ENCODE measurements at regions not wholly inside any gene's neighbourhood (a gene's known extent, or its start where the extent isn't known, plus 50 kb on each side); places are given as distances from the start of the nearest gene placed in this dataset.
A peak's percentile ranks its signal among the peaks of the same experiment; 100 is the strongest.

DNA sequence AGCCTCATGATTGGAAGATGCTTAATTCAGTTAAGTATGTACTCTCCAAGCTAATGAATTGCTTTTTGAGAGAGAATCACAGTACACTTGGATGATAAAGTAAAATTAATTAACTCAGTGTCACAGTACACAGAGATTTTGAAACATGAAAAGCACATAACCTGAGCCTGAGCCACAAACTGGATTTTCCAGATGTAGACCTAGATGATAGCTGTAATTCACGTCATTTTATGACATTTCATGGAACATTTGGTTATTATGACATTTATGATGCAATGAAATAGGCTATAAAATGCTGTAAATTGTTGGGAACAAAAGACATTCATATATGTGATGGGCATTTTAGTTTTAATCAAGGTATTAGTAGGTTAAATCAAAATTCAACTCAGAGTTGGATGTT lies 983.7 kb downstream of the STPG2 start:
- no peak for TF ChIP-seq CTCF (IDR thresholded peaks at IDR 0.05; ENCODE audit: low read depth, low read length)
- DNase-seq = no peak
- Histone ChIP-seq H3K4me3 (ENCODE audit: low read depth, low read length) (no peak overlapping the region), H3K9me3 (ENCODE audit: severe bottlenecking) (peaks cover 3% of the 10 kb centered on the region), H3K36me3 (no peaks in the 10 kb centered on the region), H3K27ac (no peak overlapping the region), H3K27me3 (ENCODE audit: insufficient read depth, low read depth, severe bottlenecking) (no peaks in the 10 kb centered on the region)

DNA sequence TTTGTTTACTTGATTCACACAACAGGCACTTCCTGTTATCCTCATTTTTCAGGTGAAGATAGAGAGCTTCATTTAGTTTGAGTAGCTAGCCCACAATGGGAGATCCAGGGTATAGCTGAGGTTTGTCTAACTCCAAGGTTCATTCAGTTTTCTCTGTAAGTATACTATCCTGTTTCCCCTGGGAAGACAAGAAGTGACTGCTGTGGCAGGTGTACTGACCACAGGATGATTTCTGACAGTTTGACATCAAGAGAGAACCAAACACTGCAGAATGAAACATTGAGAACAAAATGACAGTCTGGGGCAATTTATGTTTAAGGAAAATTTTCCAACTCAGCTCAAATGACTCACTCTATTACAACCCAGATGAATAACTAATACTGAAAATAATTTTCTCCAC lies 958.0 kb downstream of the STPG2 start:
- H3K27me3 ChIP-seq (ENCODE audit: insufficient read depth, low read depth, severe bottlenecking) = no peaks in the 10 kb centered on the region
- no peak for DNase-seq
- H3K36me3 ChIP-seq = no peaks in the 10 kb centered on the region
- no peaks in the 10 kb centered on the region for H3K9me3 ChIP-seq (ENCODE audit: severe bottlenecking)
- no peak for TF ChIP-seq CTCF (IDR thresholded peaks at IDR 0.05; ENCODE audit: low read depth, low read length)
- no peak overlapping the region for H3K4me3 ChIP-seq (ENCODE audit: low read depth, low read length)
- no peak overlapping the region for H3K27ac ChIP-seq

DNA sequence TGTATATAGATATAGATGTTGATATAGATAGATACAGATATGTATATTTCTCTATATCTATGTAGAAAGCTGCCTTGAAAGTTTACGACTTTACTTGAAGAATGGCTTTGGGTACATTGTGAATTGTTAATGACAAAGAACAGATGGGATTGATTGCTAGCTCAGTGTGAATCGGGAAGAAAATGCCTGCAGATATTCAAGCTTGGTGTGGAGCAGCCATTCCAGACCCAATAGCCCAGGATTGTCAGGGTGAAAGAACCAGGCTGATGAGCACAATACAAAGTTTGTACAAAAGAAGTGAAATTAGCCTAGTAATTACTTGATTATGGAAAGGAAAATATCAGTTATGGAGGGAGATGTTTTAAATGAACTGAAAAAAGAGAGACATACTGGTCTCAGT lies 946.2 kb downstream of the STPG2 start:
- no peak for TF ChIP-seq CTCF (IDR thresholded peaks at IDR 0.05; ENCODE audit: low read depth, low read length)
- no peak for DNase-seq
- H3K36me3 ChIP-seq = no peaks in the 10 kb centered on the region
- no peak overlapping the region for H3K27ac ChIP-seq
- no peak overlapping the region for H3K4me3 ChIP-seq (ENCODE audit: low read depth, low read length)
- H3K27me3 ChIP-seq (ENCODE audit: insufficient read depth, low read depth, severe bottlenecking) = no peaks in the 10 kb centered on the region
- H3K9me3 ChIP-seq (ENCODE audit: severe bottlenecking) = no peaks in the 10 kb centered on the region

DNA sequence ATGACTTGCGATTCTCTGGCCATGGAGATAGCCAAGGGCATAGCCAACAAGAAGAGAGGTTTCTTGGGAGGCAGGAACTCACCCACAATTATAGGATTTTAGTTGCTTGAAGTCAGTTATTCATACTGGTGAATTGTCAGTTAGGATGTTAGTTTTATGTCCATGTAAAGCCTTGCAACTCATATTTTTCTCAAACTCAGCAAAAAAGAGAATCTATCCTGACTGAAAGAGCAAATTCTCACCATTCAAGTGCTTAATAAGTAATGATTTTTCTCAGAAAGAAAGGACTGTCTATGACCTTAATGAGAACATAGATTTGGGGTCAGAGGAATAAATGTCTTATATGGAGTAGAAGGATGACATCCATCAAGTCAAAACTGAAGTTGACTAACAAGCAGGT lies 934.5 kb downstream of the STPG2 start:
- TF ChIP-seq CTCF (IDR thresholded peaks at IDR 0.05; ENCODE audit: low read depth, low read length) = no peak
- no peak for DNase-seq
- Histone ChIP-seq H3K27me3 (ENCODE audit: insufficient read depth, low read depth, severe bottlenecking) (no peaks in the 10 kb centered on the region), H3K36me3 (no peaks in the 10 kb centered on the region), H3K9me3 (ENCODE audit: severe bottlenecking) (no peaks in the 10 kb centered on the region), H3K27ac (no peak overlapping the region), H3K4me3 (ENCODE audit: low read depth, low read length) (no peak overlapping the region)

- Histone ChIP-seq H3K4me3 (ENCODE audit: low read depth, low read length) (no peak overlapping the region), H3K36me3 (no peaks in the 10 kb centered on the region), H3K27ac (no peak overlapping the region), H3K9me3 (ENCODE audit: severe bottlenecking) (no peaks in the 10 kb centered on the region), H3K27me3 (ENCODE audit: insufficient read depth, low read depth, severe bottlenecking) (no peaks in the 10 kb centered on the region)
- no peak for TF ChIP-seq CTCF (IDR thresholded peaks at IDR 0.05; ENCODE audit: low read depth, low read length)
- DNase-seq = peak; percentile 34
Measured at GRCh38 chr4:97215409-97215941, 927.8 kb downstream of the STPG2 start.

GRCh38 chr4:97216046-97216445 lies 927.2 kb downstream of the STPG2 start:
- no peak for TF ChIP-seq CTCF (IDR thresholded peaks at IDR 0.05; ENCODE audit: low read depth, low read length)
- H3K9me3 ChIP-seq (ENCODE audit: severe bottlenecking) = no peaks in the 10 kb centered on the region
- no peak overlapping the region for H3K27ac ChIP-seq
- no peaks in the 10 kb centered on the region for H3K27me3 ChIP-seq (ENCODE audit: insufficient read depth, low read depth, severe bottlenecking)
- no peak overlapping the region for H3K4me3 ChIP-seq (ENCODE audit: low read depth, low read length)
- no peak for DNase-seq
- H3K36me3 ChIP-seq = no peaks in the 10 kb centered on the region

Data from WERI-Rb-1 (cell line).